Breast epithelium (tissue), 4 donors: ENCODE measurements at regions not wholly inside any gene's neighbourhood (a gene's known extent, or its start where the extent isn't known, plus 50 kb on each side); places are given as distances from the start of the nearest gene placed in this dataset.

Experiments used
- DNase-seq, 2 donors: peaks; one replicate each; pipeline ENCODE4 v3.0.0-alpha.2; 2019; ENCODE audit warnings: low spot score in 2 of 2
- H3K27ac ChIP-seq, 2 donors: fragments of 200-600 bp; sonication (generic) in 1 of 2; one replicate each; pipeline ENCODE4 v1.5.1; 2016 to 2019; ENCODE audit warnings: mild to moderate bottlenecking in 1 of 2
- H3K27me3 ChIP-seq, 2 donors: fragments of 200-600 bp; sonication (generic) in 1 of 2; one replicate each; pipeline versions ENCODE4 v1.5.1 to v1.6.0; 2017 to 2019; ENCODE audit warnings: control low read depth in 1 of 2, mild to moderate bottlenecking in 1 of 2
- H3K36me3 ChIP-seq: fragments of 200-600 bp; one replicate; pipeline ENCODE4 v1.5.1; 2019
- H3K4me1 ChIP-seq, 2 donors: fragments of 200-600 bp; sonication (generic); one replicate each; pipeline ENCODE4 v1.5.1; 2016 to 2019; ENCODE audit warnings: control low read depth in 1 of 2
- H3K4me3 ChIP-seq, 3 donors: fragments of 200-600 bp; sonication (generic); 1 replicate in 2 of 3; 2 replicates in 1 of 3; pipeline ENCODE4 v1.5.1; 2016 to 2019; ENCODE audit warnings: mild to moderate bottlenecking in 3 of 3, moderate library complexity in 2 of 3
- H3K9me3 ChIP-seq, 2 donors: fragments of 200-600 bp; sonication (generic) in 1 of 2; one replicate each; pipeline ENCODE4 v1.5.1; 2016 to 2019; ENCODE audit warnings: control low read depth in 1 of 2
- CTCF ChIP-seq, 3 donors: fragments of 450-650 bp; IDR thresholded peaks; one replicate each; pipeline ENCODE4 v1.5.1; 2016 to 2017; ENCODE audit warnings: antibody characterized with exemption in 3 of 3, mild to moderate bottlenecking in 3 of 3, moderate library complexity in 3 of 3
- POLR2A ChIP-seq: fragments of 450-650 bp; IDR thresholded peaks from one replicate; pipeline ENCODE4 v1.6.1; 2016; ENCODE audit warnings: antibody characterized with exemption, mild to moderate bottlenecking, moderate library complexity
- POLR2AphosphoS5 ChIP-seq, 3 donors: sonication (generic); formaldehyde crosslinking; IDR thresholded peaks; one replicate each; pipeline ENCODE4 v1.6.1; 2017; ENCODE audit warnings: antibody characterized with exemption in 3 of 3
- intact Hi-C: fragments of 100-400 bp; cut with DNase I; formaldehyde crosslinking; loops from one replicate; pipeline ENCODE4 v1.15.1; 2023; ENCODE audit warnings: low total_unique reads

- peaks cover 0 to 13% of the 10 kb centered on the region in 2 donors for H3K27me3 ChIP-seq
- H3K36me3 ChIP-seq = no peaks in the 10 kb centered on the region
- intact Hi-C loops = no loop called here
- DNase-seq = no peak
- H3K27ac ChIP-seq = no peak overlapping the region
- H3K4me3 ChIP-seq = no peak overlapping the region
- H3K9me3 ChIP-seq = peaks cover 4 to 40% of the 10 kb centered on the region in 2 donors
- TF ChIP-seq CTCF (IDR thresholded peaks at IDR 0.05) (no peak), POLR2AphosphoS5 (IDR thresholded peaks at IDR 0.05) (no peak), POLR2A (no peak)
- H3K4me1 ChIP-seq = no peaks in the 10 kb centered on the region
Measured at GRCh38 chr17:5651348-5651747, 67.0 kb upstream of the NLRP1 start.

GRCh38 chr17:5661491-5662125 is 77.3 kb upstream of the NLRP1 start:
- peaks cover 0 to 16% of the 10 kb centered on the region in 2 donors for H3K27me3 ChIP-seq
- no peaks in the 10 kb centered on the region for H3K4me1 ChIP-seq
- no peak for DNase-seq
- TF ChIP-seq POLR2AphosphoS5 (IDR thresholded peaks at IDR 0.05) (no peak), CTCF (IDR thresholded peaks at IDR 0.05) (no peak), POLR2A (no peak)
- no peak overlapping the region for H3K27ac ChIP-seq
- intact Hi-C loops = no loop called here
- H3K36me3 ChIP-seq = no peaks in the 10 kb centered on the region
- H3K4me3 ChIP-seq = no peak overlapping the region
- H3K9me3 ChIP-seq = no peaks in the 10 kb centered on the region

- TF ChIP-seq CTCF (IDR thresholded peaks at IDR 0.05) (no peak), POLR2A (no peak), POLR2AphosphoS5 (IDR thresholded peaks at IDR 0.05) (no peak)
- intact Hi-C loops = no loop called here
Measured at GRCh38 chr17:5662409-5663085, 78.2 kb upstream of the NLRP1 start.

GRCh38 chr17:5665164-5665563 is 80.9 kb upstream of the NLRP1 start:
- DNase-seq = no peak
- TF ChIP-seq POLR2A (no peak), POLR2AphosphoS5 (IDR thresholded peaks at IDR 0.05) (no peak)
- H3K27me3 ChIP-seq = peaks cover 0 to 34% of the 10 kb centered on the region in 2 donors
- H3K4me3 ChIP-seq = no peak overlapping the region
- no peak overlapping the region for H3K27ac ChIP-seq
- no peaks in the 10 kb centered on the region for H3K9me3 ChIP-seq
- H3K36me3 ChIP-seq = no peaks in the 10 kb centered on the region
- intact Hi-C loops = no loop called here
- H3K4me1 ChIP-seq = no peaks in the 10 kb centered on the region

More at GRCh38 chr17:5662409-5663085, 78.2 kb upstream of the NLRP1 start:
- H3K4me1 ChIP-seq = no peaks in the 10 kb centered on the region
- H3K36me3 ChIP-seq = no peaks in the 10 kb centered on the region
- no peak overlapping the region for H3K27ac ChIP-seq
- peaks cover 0 to 24% of the 10 kb centered on the region in 2 donors for H3K27me3 ChIP-seq
- no peaks in the 10 kb centered on the region for H3K9me3 ChIP-seq
- no peak for DNase-seq
- H3K4me3 ChIP-seq = no peak overlapping the region

- Histone ChIP-seq H3K4me3 (no peak overlapping the region), H3K36me3 (no peaks in the 10 kb centered on the region), H3K27me3 (peaks cover 0 to 34% of the 10 kb centered on the region in 2 donors), H3K27ac (no peak overlapping the region), H3K9me3 (no peaks in the 10 kb centered on the region), H3K4me1 (no peaks in the 10 kb centered on the region)
- no peak for TF ChIP-seq CTCF (IDR thresholded peaks at IDR 0.05)
- no peak for TF ChIP-seq POLR2AphosphoS5 (IDR thresholded peaks at IDR 0.05)
- no peak for TF ChIP-seq POLR2A
- intact Hi-C loops = no loop called here
- DNase-seq = no peak
Measured at GRCh38 chr17:5667871-5668270, 83.6 kb upstream of the NLRP1 start.
